ENCODE measurements at regions not wholly inside any gene's neighbourhood (a gene's known extent, or its start where the extent isn't known, plus 50 kb on each side); places are given as distances from the start of the nearest gene placed in this dataset.

- TF ChIP-seq CTCF (IDR thresholded peaks at IDR 0.05) (no peak), POLR2A (IDR thresholded peaks at IDR 0.05) (no peak)
Measured at GRCh38 chr7:68238204-68238805, 1241.7 kb downstream of the TYW1 start.
